ENCODE measurements at regions not wholly inside any gene's neighbourhood (a gene's known extent, or its start where the extent isn't known, plus 50 kb on each side); places are given as distances from the start of the nearest gene placed in this dataset.

GRCh38 chr5:174425964-174426290, 298.5 kb upstream of the MSX2 start:
- Mint-ChIP-seq H3K27me3 (peaks cover 10% of the 10 kb centered on the region), H3K9me3 (no peaks in the 10 kb centered on the region), H3K4me1 (no peaks in the 10 kb centered on the region), H3K4me3 (no peak overlapping the region), H3K27ac (no peak overlapping the region), H3K36me3 (no peaks in the 10 kb centered on the region)
- DNase-seq: no peak

GRCh38 chr5:174426388-174426787, 298.0 kb upstream of the MSX2 start:
- Mint-ChIP-seq H3K4me3 (no peak overlapping the region), H3K27ac (no peak overlapping the region), H3K27me3 (peaks cover 7% of the 10 kb centered on the region), H3K36me3 (no peaks in the 10 kb centered on the region), H3K4me1 (no peaks in the 10 kb centered on the region), H3K9me3 (no peaks in the 10 kb centered on the region)
- DNase-seq: no peak

- Mint-ChIP-seq H3K27me3 (peaks cover 5% of the 10 kb centered on the region), H3K36me3 (no peaks in the 10 kb centered on the region), H3K27ac (no peak overlapping the region), H3K4me3 (no peak overlapping the region), H3K4me1 (no peaks in the 10 kb centered on the region), H3K9me3 (no peaks in the 10 kb centered on the region)
- no peak for DNase-seq
These were observed 297.5 kb upstream of the MSX2 start for GRCh38 chr5:174426851-174427250.

GRCh38 chr5:174427304-174427703, 297.1 kb upstream of the MSX2 start:
- Mint-ChIP-seq H3K27ac (no peak overlapping the region), H3K27me3 (peaks cover 5% of the 10 kb centered on the region), H3K4me1 (no peaks in the 10 kb centered on the region), H3K9me3 (no peaks in the 10 kb centered on the region), H3K4me3 (no peak overlapping the region), H3K36me3 (no peaks in the 10 kb centered on the region)
- DNase-seq: no peak

GRCh38 chr5:174428895-174429294, 295.5 kb upstream of the MSX2 start:
- H3K27me3 Mint-ChIP-seq: peaks cover 5% of the 10 kb centered on the region
- DNase-seq: no peak

GRCh38 chr5:174430940-174431339, 293.4 kb upstream of the MSX2 start:
- H3K4me1 Mint-ChIP-seq: no peaks in the 10 kb centered on the region
- no peak overlapping the region for H3K4me3 Mint-ChIP-seq
- H3K27me3 Mint-ChIP-seq: peaks cover 5% of the 10 kb centered on the region
- no peak for DNase-seq
- no peak overlapping the region for H3K27ac Mint-ChIP-seq
- H3K36me3 Mint-ChIP-seq: no peaks in the 10 kb centered on the region
- no peaks in the 10 kb centered on the region for H3K9me3 Mint-ChIP-seq

More at GRCh38 chr5:174428895-174429294, 295.5 kb upstream of the MSX2 start:
- H3K27ac Mint-ChIP-seq: no peak overlapping the region
- no peaks in the 10 kb centered on the region for H3K9me3 Mint-ChIP-seq
- H3K36me3 Mint-ChIP-seq: no peaks in the 10 kb centered on the region
- no peaks in the 10 kb centered on the region for H3K4me1 Mint-ChIP-seq
- no peak overlapping the region for H3K4me3 Mint-ChIP-seq

GRCh38 chr5:174431504-174431903, 292.9 kb upstream of the MSX2 start:
- no peaks in the 10 kb centered on the region for H3K9me3 Mint-ChIP-seq
- H3K36me3 Mint-ChIP-seq: no peaks in the 10 kb centered on the region
- no peaks in the 10 kb centered on the region for H3K4me1 Mint-ChIP-seq
- DNase-seq: no peak
- no peak overlapping the region for H3K4me3 Mint-ChIP-seq
- H3K27me3 Mint-ChIP-seq: peaks cover 5% of the 10 kb centered on the region
- no peak overlapping the region for H3K27ac Mint-ChIP-seq

GRCh38 chr5:174433098-174433497, 291.3 kb upstream of the MSX2 start:
- no peaks in the 10 kb centered on the region for H3K36me3 Mint-ChIP-seq
- H3K27ac Mint-ChIP-seq: no peak overlapping the region
- H3K4me1 Mint-ChIP-seq: no peaks in the 10 kb centered on the region
- no peaks in the 10 kb centered on the region for H3K9me3 Mint-ChIP-seq
- no peak overlapping the region for H3K4me3 Mint-ChIP-seq
- DNase-seq: no peak
- peaks cover 7% of the 10 kb centered on the region for H3K27me3 Mint-ChIP-seq

GRCh38 chr5:174436750-174437149, 287.6 kb upstream of the MSX2 start:
- Mint-ChIP-seq H3K27me3 (peaks cover 7% of the 10 kb centered on the region), H3K9me3 (peaks cover 2% of the 10 kb centered on the region)

GRCh38 chr5:174444479-174445188, 279.7 kb upstream of the MSX2 start:
- peaks cover 5% of the 10 kb centered on the region for H3K9me3 Mint-ChIP-seq
- no peak for DNase-seq
- H3K4me3 Mint-ChIP-seq: no peak overlapping the region
- no peak overlapping the region for H3K27ac Mint-ChIP-seq
- H3K36me3 Mint-ChIP-seq: no peaks in the 10 kb centered on the region
- no peaks in the 10 kb centered on the region for H3K4me1 Mint-ChIP-seq
- H3K27me3 Mint-ChIP-seq: peaks cover 13% of the 10 kb centered on the region

More at GRCh38 chr5:174436750-174437149, 287.6 kb upstream of the MSX2 start:
- Mint-ChIP-seq H3K36me3 (no peaks in the 10 kb centered on the region), H3K4me1 (no peaks in the 10 kb centered on the region), H3K4me3 (no peak overlapping the region), H3K27ac (no peak overlapping the region)
- DNase-seq: no peak

- Mint-ChIP-seq H3K4me3 (no peak overlapping the region), H3K27me3 (peaks cover 15% of the 10 kb centered on the region), H3K36me3 (no peaks in the 10 kb centered on the region), H3K4me1 (no peaks in the 10 kb centered on the region), H3K27ac (no peak overlapping the region), H3K9me3 (peaks cover 5% of the 10 kb centered on the region)
- no peak for DNase-seq
These were observed 277.9 kb upstream of the MSX2 start for GRCh38 chr5:174446446-174446845.

- peaks cover 17% of the 10 kb centered on the region for H3K27me3 Mint-ChIP-seq
- H3K4me3 Mint-ChIP-seq: no peak overlapping the region
- H3K27ac Mint-ChIP-seq: no peak overlapping the region
- H3K36me3 Mint-ChIP-seq: no peaks in the 10 kb centered on the region
- DNase-seq: no peak
- peaks cover 3% of the 10 kb centered on the region for H3K9me3 Mint-ChIP-seq
- H3K4me1 Mint-ChIP-seq: no peaks in the 10 kb centered on the region
These were observed 277.4 kb upstream of the MSX2 start for GRCh38 chr5:174446988-174447387.

GRCh38 chr5:174448041-174448440, 276.3 kb upstream of the MSX2 start:
- no peaks in the 10 kb centered on the region for H3K36me3 Mint-ChIP-seq
- no peaks in the 10 kb centered on the region for H3K4me1 Mint-ChIP-seq
- peaks cover 21% of the 10 kb centered on the region for H3K27me3 Mint-ChIP-seq
- no peak overlapping the region for H3K4me3 Mint-ChIP-seq
- no peak overlapping the region for H3K27ac Mint-ChIP-seq
- peaks cover 3% of the 10 kb centered on the region for H3K9me3 Mint-ChIP-seq
- DNase-seq: no peak

- Mint-ChIP-seq H3K9me3 (peaks cover 2% of the 10 kb centered on the region), H3K4me3 (no peak overlapping the region), H3K27ac (no peak overlapping the region), H3K4me1 (no peaks in the 10 kb centered on the region), H3K27me3 (peaks cover 21% of the 10 kb centered on the region), H3K36me3 (no peaks in the 10 kb centered on the region)
- no peak for DNase-seq
These were observed 275.7 kb upstream of the MSX2 start for GRCh38 chr5:174448662-174449061.

- no peak for DNase-seq
- Mint-ChIP-seq H3K27ac (no peak overlapping the region), H3K9me3 (peaks cover 1% of the 10 kb centered on the region), H3K36me3 (no peaks in the 10 kb centered on the region), H3K4me3 (no peak overlapping the region), H3K27me3 (peaks cover 11% of the 10 kb centered on the region), H3K4me1 (peaks cover 14% of the 10 kb centered on the region)
These were observed 270.7 kb upstream of the MSX2 start for GRCh38 chr5:174453690-174454089.

- H3K4me3 Mint-ChIP-seq: no peak overlapping the region
- H3K27me3 Mint-ChIP-seq: peaks cover 8% of the 10 kb centered on the region
- peaks cover 14% of the 10 kb centered on the region for H3K4me1 Mint-ChIP-seq
- no peaks in the 10 kb centered on the region for H3K36me3 Mint-ChIP-seq
- no peak overlapping the region for H3K27ac Mint-ChIP-seq
- DNase-seq: no peak
- H3K9me3 Mint-ChIP-seq: peaks cover 1% of the 10 kb centered on the region
These were observed 269.9 kb upstream of the MSX2 start for GRCh38 chr5:174454464-174454863.

Data from activated naive CD8-positive, alpha-beta T cell treated with anti-CD3 and anti-CD28 coated beads for 36 hours (primary cell).